ENCODE measurements at regions not wholly inside any gene's neighbourhood (a gene's known extent, or its start where the extent isn't known, plus 50 kb on each side); places are given as distances from the start of the nearest gene placed in this dataset.

DNA sequence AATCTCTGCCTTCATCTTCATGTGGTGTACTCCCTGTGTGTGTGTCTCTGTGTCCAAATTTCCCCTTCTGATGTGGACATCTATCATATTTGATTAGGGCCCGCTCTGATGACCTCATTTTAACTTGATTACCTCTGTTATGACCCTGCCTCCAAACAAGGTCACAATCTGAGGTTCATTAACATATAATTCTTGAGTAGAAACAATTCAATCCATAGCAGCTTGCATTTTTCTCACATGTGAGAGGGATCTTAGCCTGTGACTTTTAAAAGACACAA lies 130.9 kb upstream of the RAB4A start:
- TF ChIP-seq, protein P1, sequence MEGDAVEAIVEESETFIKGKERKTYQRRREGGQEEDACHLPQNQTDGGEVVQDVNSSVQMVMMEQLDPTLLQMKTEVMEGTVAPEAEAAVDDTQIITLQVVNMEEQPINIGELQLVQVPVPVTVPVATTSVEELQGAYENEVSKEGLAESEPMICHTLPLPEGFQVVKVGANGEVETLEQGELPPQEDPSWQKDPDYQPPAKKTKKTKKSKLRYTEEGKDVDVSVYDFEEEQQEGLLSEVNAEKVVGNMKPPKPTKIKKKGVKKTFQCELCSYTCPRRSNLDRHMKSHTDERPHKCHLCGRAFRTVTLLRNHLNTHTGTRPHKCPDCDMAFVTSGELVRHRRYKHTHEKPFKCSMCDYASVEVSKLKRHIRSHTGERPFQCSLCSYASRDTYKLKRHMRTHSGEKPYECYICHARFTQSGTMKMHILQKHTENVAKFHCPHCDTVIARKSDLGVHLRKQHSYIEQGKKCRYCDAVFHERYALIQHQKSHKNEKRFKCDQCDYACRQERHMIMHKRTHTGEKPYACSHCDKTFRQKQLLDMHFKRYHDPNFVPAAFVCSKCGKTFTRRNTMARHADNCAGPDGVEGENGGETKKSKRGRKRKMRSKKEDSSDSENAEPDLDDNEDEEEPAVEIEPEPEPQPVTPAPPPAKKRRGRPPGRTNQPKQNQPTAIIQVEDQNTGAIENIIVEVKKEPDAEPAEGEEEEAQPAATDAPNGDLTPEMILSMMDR (conservative IDR thresholded peaks at IDR 0.05; ENCODE audit: low read depth, low read length) = no peak
- Histone ChIP-seq H3K27ac (no peak overlapping the region), H3K4me2 (no peak overlapping the region), H3K36me3 (ENCODE audit: insufficient read depth) (no peaks in the 10 kb centered on the region), H4K20me1 (ENCODE audit: insufficient read depth) (no peaks in the 10 kb centered on the region), H3K9ac (no peak overlapping the region), H3K4me1 (ENCODE audit: low read depth, poor library complexity, severe bottlenecking) (no peaks in the 10 kb centered on the region), H3K79me2 (ENCODE audit: insufficient read depth, low read depth) (no peaks in the 10 kb centered on the region), H2AFZ (ENCODE audit: low read depth) (no peak overlapping the region), H3K4me3 (IDR thresholded peaks at IDR 0.05; ENCODE audit: insufficient read depth, low read depth, low read length) (no peak overlapping the region), H3K27me3 (ENCODE audit: insufficient read depth, low read depth) (no peaks in the 10 kb centered on the region)

DNA sequence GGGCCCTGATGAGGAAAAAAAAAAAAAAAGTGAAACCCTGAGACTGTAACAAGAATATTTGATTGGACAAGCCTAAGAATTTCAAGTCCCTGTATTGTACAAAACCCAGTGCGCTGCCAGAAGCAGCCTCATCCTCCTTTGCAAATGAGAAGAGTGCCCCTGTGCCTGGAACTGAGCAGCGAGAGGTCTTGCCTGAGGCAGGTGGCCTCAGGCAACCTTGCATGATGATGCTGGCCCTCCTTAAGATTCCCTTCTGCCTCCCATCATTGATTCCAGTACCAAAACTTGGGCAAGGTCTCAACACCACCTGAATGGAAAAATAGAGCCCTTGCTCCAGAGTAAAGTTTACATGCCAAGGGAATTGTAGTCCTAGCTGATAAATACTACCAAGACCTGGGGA lies 129.6 kb upstream of the RAB4A start:
- no peak overlapping the region for H2AFZ ChIP-seq (ENCODE audit: low read depth)
- no peaks in the 10 kb centered on the region for H3K4me1 ChIP-seq (ENCODE audit: low read depth, poor library complexity, severe bottlenecking)
- H3K4me3 ChIP-seq (IDR thresholded peaks at IDR 0.05; ENCODE audit: insufficient read depth, low read depth, low read length) = no peak overlapping the region
- H3K27me3 ChIP-seq (ENCODE audit: insufficient read depth, low read depth) = no peaks in the 10 kb centered on the region
- H3K79me2 ChIP-seq (ENCODE audit: insufficient read depth, low read depth) = no peaks in the 10 kb centered on the region
- no peak overlapping the region for H3K4me2 ChIP-seq
- no peak overlapping the region for H3K9ac ChIP-seq
- no peaks in the 10 kb centered on the region for H3K36me3 ChIP-seq (ENCODE audit: insufficient read depth)
- TF ChIP-seq, protein P1 (conservative IDR thresholded peaks at IDR 0.05; ENCODE audit: low read depth, low read length) = no peak
- no peak overlapping the region for H3K27ac ChIP-seq
- H4K20me1 ChIP-seq (ENCODE audit: insufficient read depth) = no peaks in the 10 kb centered on the region

DNA sequence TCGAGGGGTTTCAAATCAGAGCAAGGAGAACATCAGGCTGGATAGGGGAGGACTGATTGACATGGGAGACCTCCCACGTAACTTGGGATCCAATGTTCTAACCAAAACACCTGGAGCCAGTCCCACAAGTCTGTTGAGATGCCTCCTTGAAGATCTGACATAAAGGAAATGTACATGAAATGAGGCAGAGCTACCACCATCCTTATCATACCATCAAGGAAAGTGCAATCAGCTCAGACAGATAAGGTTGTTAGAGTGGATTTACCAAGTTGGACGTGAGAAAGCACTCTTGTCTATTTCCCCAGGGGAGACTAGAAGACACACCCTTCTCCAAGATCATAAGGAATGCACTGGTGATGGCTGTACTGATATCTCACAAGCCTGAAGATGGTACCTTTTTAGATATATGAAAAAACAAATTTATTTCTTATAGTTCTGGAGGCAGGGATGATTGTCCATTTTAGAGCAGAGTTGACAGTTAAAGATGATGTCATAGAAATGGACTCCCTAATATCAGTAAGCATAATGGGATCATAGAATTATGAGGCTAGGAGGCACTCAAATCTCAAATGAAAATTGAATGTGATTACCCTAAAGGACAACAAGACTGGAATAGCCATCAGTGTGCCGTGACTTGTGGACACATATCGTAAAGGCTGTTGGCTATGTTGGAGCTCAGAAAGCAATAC lies 129.1 kb upstream of the RAB4A start:
- Histone ChIP-seq H3K4me2 (no peak overlapping the region), H4K20me1 (ENCODE audit: insufficient read depth) (no peaks in the 10 kb centered on the region), H3K9ac (no peak overlapping the region), H3K36me3 (ENCODE audit: insufficient read depth) (no peaks in the 10 kb centered on the region), H3K4me1 (ENCODE audit: low read depth, poor library complexity, severe bottlenecking) (no peaks in the 10 kb centered on the region), H3K27ac (no peak overlapping the region), H2AFZ (ENCODE audit: low read depth) (no peak overlapping the region), H3K4me3 (IDR thresholded peaks at IDR 0.05; ENCODE audit: insufficient read depth, low read depth, low read length) (no peak overlapping the region), H3K79me2 (ENCODE audit: insufficient read depth, low read depth) (no peaks in the 10 kb centered on the region), H3K27me3 (ENCODE audit: insufficient read depth, low read depth) (no peaks in the 10 kb centered on the region)
- TF ChIP-seq, protein P1 (conservative IDR thresholded peaks at IDR 0.05; ENCODE audit: low read depth, low read length) = no peak

DNA sequence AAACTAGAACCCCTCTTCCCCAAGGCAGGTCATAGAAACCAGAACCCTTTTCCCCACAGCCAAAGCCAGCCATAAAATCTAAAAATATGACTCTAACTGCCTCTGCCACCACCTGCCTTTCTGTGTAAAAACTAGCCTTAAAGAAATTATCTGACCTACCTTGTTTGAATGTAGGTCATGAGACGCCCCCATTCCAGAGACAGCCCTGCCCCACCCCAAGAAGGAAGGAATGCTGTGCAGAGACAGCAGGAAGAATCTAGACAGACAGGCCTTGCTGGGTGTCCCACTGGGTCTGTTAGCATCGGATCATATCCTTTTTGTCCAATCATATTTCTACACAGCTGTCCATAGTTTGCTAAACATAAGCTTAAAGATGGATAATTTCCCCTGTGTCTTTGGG lies 128.4 kb upstream of the RAB4A start:
- TF ChIP-seq, protein P1 (conservative IDR thresholded peaks at IDR 0.05; ENCODE audit: low read depth, low read length) = no peak
- H3K4me2 ChIP-seq = no peak overlapping the region

More for the DNA sequence above, 128.4 kb upstream of the RAB4A start:
- no peak overlapping the region for H3K9ac ChIP-seq
- no peaks in the 10 kb centered on the region for H3K79me2 ChIP-seq (ENCODE audit: insufficient read depth, low read depth)
- no peaks in the 10 kb centered on the region for H3K36me3 ChIP-seq (ENCODE audit: insufficient read depth)
- H2AFZ ChIP-seq (ENCODE audit: low read depth) = no peak overlapping the region
- H3K4me3 ChIP-seq (IDR thresholded peaks at IDR 0.05; ENCODE audit: insufficient read depth, low read depth, low read length) = no peak overlapping the region
- H4K20me1 ChIP-seq (ENCODE audit: insufficient read depth) = no peaks in the 10 kb centered on the region
- H3K4me1 ChIP-seq (ENCODE audit: low read depth, poor library complexity, severe bottlenecking) = no peaks in the 10 kb centered on the region
- no peaks in the 10 kb centered on the region for H3K27me3 ChIP-seq (ENCODE audit: insufficient read depth, low read depth)
- no peak overlapping the region for H3K27ac ChIP-seq
